ENCODE measurements at regions not wholly inside any gene's neighbourhood (a gene's known extent, or its start where the extent isn't known, plus 50 kb on each side); places are given as distances from the start of the nearest gene placed in this dataset.
"Not testable (repeated sequence)": the region's sequence is repeated elsewhere in the genome, so short reads cannot be mapped to it uniquely, and the experiment has no call there.

GRCh38 chr1:148261684-148262083 is 109.6 kb upstream of the NBPF11 start:
- DNase-seq, result not testable (repeated sequence)

- DNase-seq, result not testable (repeated sequence)
These were observed 105.8 kb upstream of the NBPF11 start for GRCh38 chr1:148257886-148258285.

- DNase-seq, result peak; percentile 36
These were observed 102.7 kb upstream of the NBPF11 start for GRCh38 chr1:148254611-148255429.

GRCh38 chr1:148253808-148254207 is 101.7 kb upstream of the NBPF11 start:
- not testable (repeated sequence) for DNase-seq

GRCh38 chr1:148248798-148249197 is 96.7 kb upstream of the NBPF11 start:
- DNase-seq, result not testable (repeated sequence)

GRCh38 chr1:148246258-148246861 is 94.3 kb upstream of the NBPF11 start:
- not testable (repeated sequence) for DNase-seq

GRCh38 chr1:148245843-148246242 is 93.8 kb upstream of the NBPF11 start:
- not testable (repeated sequence) for DNase-seq

GRCh38 chr1:148245443-148245842 is 93.4 kb upstream of the NBPF11 start:
- not testable (repeated sequence) for DNase-seq

GRCh38 chr1:148233250-148233649 is 81.2 kb upstream of the NBPF11 start:
- not testable (repeated sequence) for DNase-seq

GRCh38 chr1:148228846-148229245 is 76.8 kb upstream of the NBPF11 start:
- DNase-seq, result not testable (repeated sequence)

- not testable (repeated sequence) for DNase-seq
These were observed 70.5 kb upstream of the NBPF11 start for GRCh38 chr1:148222399-148223159.

- not testable (repeated sequence) for DNase-seq
These were observed 69.5 kb upstream of the NBPF11 start for GRCh38 chr1:148221593-148221992.

GRCh38 chr1:148219229-148219628 is 67.1 kb upstream of the NBPF11 start:
- not testable (repeated sequence) for DNase-seq

- not testable (repeated sequence) for DNase-seq
These were observed 59.1 kb upstream of the NBPF11 start for GRCh38 chr1:148211191-148211590.

- not testable (repeated sequence) for DNase-seq
These were observed 58.5 kb upstream of the NBPF11 start for GRCh38 chr1:148210624-148211023.

GRCh38 chr1:148210166-148210565 is 58.1 kb upstream of the NBPF11 start:
- DNase-seq, result not testable (repeated sequence)

GRCh38 chr1:148202013-148202412 is 49.9 kb upstream of the NBPF11 start:
- DNase-seq, result not testable (repeated sequence)
